A549 (cell line): ENCODE measurements at regions not wholly inside any gene's neighbourhood (a gene's known extent, or its start where the extent isn't known, plus 50 kb on each side); places are given as distances from the start of the nearest gene placed in this dataset.

ENCODE experiments used
- ATAC-seq, 2 experiments: fragments of 200-7000 bp in 1 of 2; fragments of >200 bp in 1 of 2; cut with Nextera tagmentation in 1 of 2; cut with Tn5 transposase in 1 of 2; 3 replicates each; pipeline versions ENCODE4 v1.8.0 to v1.9.1; 2018 to 2020; ENCODE audit warnings: mild to moderate bottlenecking in 1 of 2, moderate library complexity in 1 of 2
- CTCF ChIA-PET: fragments of 300-600 bp; sonication (Branson Sonifier 250); formaldehyde crosslinking; extraction: SDS; loops from one replicate; lab custom pipeline; 2021; ENCODE audit warnings: antibody characterized with exemption, inconsistent platforms; lab: Yijun Ruan, JAX
- POLR2A ChIA-PET: fragments of 350-600 bp; formaldehyde crosslinking; extraction: SDS; loops from one replicate; lab custom pipeline; 2021; ENCODE audit warnings: antibody characterized with exemption, inconsistent platforms; lab: Yijun Ruan, JAX
- DNase-seq, 2 experiments: peaks; one replicate each; pipeline versions ENCODE4 v3.0.0 to v3.0.0-alpha.2; 2011 to 2016; ENCODE audit warnings: low read depth in 1 of 2, low spot score in 1 of 2
- FAIRE-seq: peaks from 2 replicates; lab custom pipeline; 2011; peaks lifted over from hg19 to GRCh38; lab: Jason Lieb, UNC
- H3K27ac ChIP-seq, 2 experiments: fragments of >200 bp; sonication (Bioruptor Twin); formaldehyde crosslinking; 3 replicates each; pipeline ENCODE4 v1.5.1; 2016 to 2017
- H3K4me1 ChIP-seq: fragments of >200 bp; sonication (Bioruptor Twin); formaldehyde crosslinking; 3 replicates; pipeline ENCODE4 v1.6.1; 2016
- H3K4me2 ChIP-seq: fragments of >200 bp; sonication (Bioruptor Twin); formaldehyde crosslinking; 3 replicates; pipeline ENCODE4 v1.6.1; 2016
- H3K4me3 ChIP-seq: fragments of >200 bp; sonication (Bioruptor Twin); formaldehyde crosslinking; 3 replicates; pipeline ENCODE4 v1.5.1; 2016
- H3K9me3 ChIP-seq: fragments of >200 bp; sonication (Bioruptor Twin); formaldehyde crosslinking; 3 replicates; pipeline ENCODE4 v1.6.1; 2016
- ATOH8 ChIP-seq: fragments of 250-450 bp; sonication (Bioruptor Pico); IDR thresholded peaks from 2 replicates; pipeline ENCODE4 v1.5.0; 2020; ENCODE audit warnings: low read depth, mild to moderate bottlenecking, moderate library complexity
- CBX2 ChIP-seq: fragments of 200-600 bp; sonication (generic); IDR thresholded peaks from 2 replicates; pipeline ENCODE4 v1.6.1; 2016; ENCODE audit warnings: low read depth, mild to moderate bottlenecking, borderline replicate concordance
- CBX8 ChIP-seq: fragments of 200-600 bp; sonication (generic); IDR thresholded peaks from 2 replicates; pipeline ENCODE4 v1.6.1; 2016
- CEBPB ChIP-seq, 2 experiments: fragments of >200 bp in 1 of 2; sonication (Bioruptor Twin) in 1 of 2; formaldehyde crosslinking in 1 of 2; IDR thresholded peaks; 2 replicates each; pipeline ENCODE4 v1.6.1; 2012 to 2016
- CHD2 ChIP-seq: fragments of 150-350 bp; IDR thresholded peaks from 2 replicates; pipeline ENCODE4 v1.6.1; 2014; ENCODE audit warnings: low read length; ENCODE audit not compliant: partially characterized antibody
- CTCF ChIP-seq: fragments of >200 bp; sonication (Bioruptor Twin); formaldehyde crosslinking; IDR thresholded peaks from 3 replicates; pipeline ENCODE4 v1.5.1; 2016
- EHF ChIP-seq: fragments of 250-450 bp; sonication (Bioruptor Pico); IDR thresholded peaks from 2 replicates; pipeline ENCODE4 v1.5.0; 2020; ENCODE audit warnings: mild to moderate bottlenecking
- HOXB5 ChIP-seq: fragments of 250-450 bp; sonication (Bioruptor Pico); IDR thresholded peaks from 2 replicates; pipeline ENCODE4 v1.5.0; 2020; ENCODE audit warnings: mild to moderate bottlenecking, moderate library complexity
- JUN ChIP-seq, 2 experiments: fragments of >200 bp; sonication (Bioruptor Twin); formaldehyde crosslinking; IDR thresholded peaks; 2 replicates in 1 of 2; 3 replicates in 1 of 2; pipeline ENCODE4 v1.6.1; 2016 to 2017
- JUNB ChIP-seq: fragments of >200 bp; sonication (Bioruptor Twin); formaldehyde crosslinking; IDR thresholded peaks from 2 replicates; pipeline ENCODE4 v1.6.1; 2016
- KDM5A ChIP-seq: fragments of 200-600 bp; sonication (generic); IDR thresholded peaks from 2 replicates; pipeline ENCODE4 v1.6.1; 2016; ENCODE audit warnings: antibody characterized with exemption, mild to moderate bottlenecking
- MYC ChIP-seq: IDR thresholded peaks from 2 replicates; pipeline ENCODE4 v1.6.1; 2012; ENCODE audit warnings: mild to moderate bottlenecking, inconsistent platforms, low read length, improper control_type of control experiment, borderline replicate concordance
- NPAS2 ChIP-seq: fragments of 250-450 bp; sonication (Bioruptor Pico); IDR thresholded peaks from 2 replicates; pipeline ENCODE4 v1.8.0; 2022; ENCODE audit warnings: mild to moderate bottlenecking, moderate library complexity, borderline replicate concordance
- NR3C1 ChIP-seq: fragments of >200 bp; sonication (Bioruptor Twin); formaldehyde crosslinking; IDR thresholded peaks from 3 replicates; pipeline ENCODE4 v1.6.1; 2017
- PHF8 ChIP-seq: fragments of 200-600 bp; sonication (generic); IDR thresholded peaks from 2 replicates; pipeline ENCODE4 v1.6.1; 2016; ENCODE audit warnings: low read depth, mild to moderate bottlenecking, antibody characterized with exemption, moderate library complexity, borderline replicate concordance
- RAD21 ChIP-seq, 2 experiments: fragments of >200 bp in 1 of 2; sonication (Bioruptor Twin) in 1 of 2; formaldehyde crosslinking in 1 of 2; IDR thresholded peaks in 1 of 2; conservative IDR thresholded peaks in 1 of 2; 2 replicates in 1 of 2; 3 replicates in 1 of 2; pipeline ENCODE4 v1.6.1; 2012 to 2018; ENCODE audit warnings: inconsistent platforms in 1 of 2
- RCOR1 ChIP-seq: fragments of 150-350 bp; IDR thresholded peaks from 2 replicates; pipeline ENCODE4 v1.6.1; 2014; ENCODE audit warnings: antibody characterized with exemption, low read length, low read depth
- SMC3 ChIP-seq: fragments of >200 bp; sonication (Bioruptor Twin); formaldehyde crosslinking; IDR thresholded peaks from 3 replicates; pipeline ENCODE4 v1.6.1; 2018; ENCODE audit warnings: inconsistent platforms
- TFCP2L1 ChIP-seq: fragments of 250-450 bp; sonication (Bioruptor Pico); IDR thresholded peaks from 2 replicates; pipeline ENCODE4 v1.5.0; 2021; ENCODE audit warnings: mild to moderate bottlenecking
- ZFP36 ChIP-seq: fragments of 450-650 bp; IDR thresholded peaks from 2 replicates; pipeline ENCODE4 v1.6.1; 2014; ENCODE audit warnings: borderline replicate concordance; ENCODE audit not compliant: partially characterized antibody
- ZNF302 ChIP-seq: fragments of 250-450 bp; sonication (Bioruptor Pico); IDR thresholded peaks from 2 replicates; pipeline ENCODE4 v1.9.0; 2021; ENCODE audit warnings: inconsistent platforms, mild to moderate bottlenecking, moderate library complexity
- ZSCAN20 ChIP-seq: fragments of 250-450 bp; sonication (Bioruptor Pico); IDR thresholded peaks from 2 replicates; pipeline ENCODE4 v1.8.0; 2022; ENCODE audit warnings: mild to moderate bottlenecking, moderate library complexity
- WGBS: methylation state at CpG from one replicate; pipeline ENCODE4 v1.1.6; 2017; ENCODE audit errors: missing lambda C conversion rate; 5-methylcytosine and 5-hydroxymethylcytosine counted together
- TF ChIP-seq, protein P1 (sequence below): fragments of >200 bp; sonication (Bioruptor Twin); formaldehyde crosslinking; IDR thresholded peaks from 2 replicates; pipeline ENCODE4 v1.6.1; 2016
- TF ChIP-seq, protein P2 (sequence below): fragments of 200-600 bp; sonication (generic); IDR thresholded peaks from 2 replicates; pipeline ENCODE4 v1.6.1; 2016; ENCODE audit warnings: antibody characterized with exemption, mild to moderate bottlenecking, moderate library complexity

DNA sequence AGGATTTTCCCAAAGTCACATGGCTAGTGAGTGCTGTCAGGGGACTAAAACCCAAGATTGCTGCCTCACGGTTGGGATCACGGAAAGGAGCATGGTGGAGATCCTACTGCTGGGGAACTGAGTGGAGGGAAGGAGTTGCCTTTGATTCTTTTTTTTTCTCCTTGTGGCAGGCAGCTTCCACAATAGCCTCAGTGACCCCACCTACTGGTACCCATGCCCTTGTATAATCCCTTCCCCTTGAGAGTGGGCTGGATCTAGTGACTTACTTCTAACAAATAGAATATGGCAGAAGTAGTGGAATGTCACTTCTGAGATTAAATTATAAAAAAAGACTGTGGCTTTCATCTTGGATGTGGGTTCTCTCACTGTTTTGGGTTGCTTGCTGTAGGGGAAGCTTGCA is 135.7 kb downstream of the DICER1 start:
- DNase-seq (no peak), ATAC-seq (no peak), FAIRE-seq (no peak)
- Histone ChIP-seq H3K4me1 (no peaks in the 10 kb centered on the region), H3K4me3 (no peak overlapping the region), H3K27ac (no peak overlapping the region), H3K4me2 (no peak overlapping the region), H3K9me3 (no peaks in the 10 kb centered on the region)
- 80% methylated on average over 2 of the region's 2 CpGs for WGBS
- TF ChIP-seq SMC3 (no peak), KDM5A (no peak), ATOH8 (no peak), JUNB (no peak), RAD21 (conservative IDR thresholded peaks at IDR 0.05 in 1 of 2, IDR thresholded peaks at IDR 0.05 in 1 of 2) (no peak), ZFP36 (no peak), CBX2 (no peak)
- TF ChIP-seq, protein P1, sequence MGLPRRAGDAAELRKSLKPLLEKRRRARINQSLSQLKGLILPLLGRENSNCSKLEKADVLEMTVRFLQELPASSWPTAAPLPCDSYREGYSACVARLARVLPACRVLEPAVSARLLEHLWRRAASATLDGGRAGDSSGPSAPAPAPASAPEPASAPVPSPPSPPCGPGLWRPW, result no peak
- ChIA-PET CTCF (no interaction called here), POLR2A (no interaction called here)

DNA sequence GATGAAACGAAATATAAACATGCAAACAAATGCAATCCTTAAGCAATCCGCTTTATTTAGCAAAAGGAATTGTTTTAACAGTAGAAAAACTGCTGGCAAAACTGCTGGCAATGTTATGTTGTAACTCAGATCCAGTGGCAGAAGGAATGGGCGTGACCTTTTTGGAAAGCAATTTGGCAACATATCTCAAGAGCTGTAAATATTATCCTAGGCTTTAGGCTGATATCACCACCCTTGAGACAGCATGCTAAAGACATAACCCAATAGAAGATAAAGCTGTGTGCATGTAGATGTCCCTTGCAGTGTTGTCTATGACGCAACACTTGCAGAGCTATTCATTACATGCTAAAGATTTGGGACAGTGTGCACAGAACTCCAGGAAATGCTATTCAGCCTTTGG is 138.5 kb downstream of the DICER1 start:
- ChIA-PET POLR2A (no interaction called here), CTCF (interaction anchor here (0.7 to 1.1 kb wide), 2 partner anchors 11 to 270 kb away, joined by 3 to 4 read pairs; no protein-coding TSS in a partner anchor)
- no peak for ATAC-seq
- no peak overlapping the region for H3K4me2 ChIP-seq
- no peak overlapping the region for H3K4me3 ChIP-seq
- H3K27ac ChIP-seq, result no peak overlapping the region
- TF ChIP-seq CEBPB (IDR thresholded peaks at IDR 0.05) (peak; percentile 34 to 47; a peak in 3 of 4 replicates), RCOR1 (no peak)
- no peak for FAIRE-seq
- DNase-seq, result no peak
- 30% methylated on average over 4 of the region's 4 CpGs for WGBS
- no peaks in the 10 kb centered on the region for H3K9me3 ChIP-seq
- no peaks in the 10 kb centered on the region for H3K4me1 ChIP-seq

DNA sequence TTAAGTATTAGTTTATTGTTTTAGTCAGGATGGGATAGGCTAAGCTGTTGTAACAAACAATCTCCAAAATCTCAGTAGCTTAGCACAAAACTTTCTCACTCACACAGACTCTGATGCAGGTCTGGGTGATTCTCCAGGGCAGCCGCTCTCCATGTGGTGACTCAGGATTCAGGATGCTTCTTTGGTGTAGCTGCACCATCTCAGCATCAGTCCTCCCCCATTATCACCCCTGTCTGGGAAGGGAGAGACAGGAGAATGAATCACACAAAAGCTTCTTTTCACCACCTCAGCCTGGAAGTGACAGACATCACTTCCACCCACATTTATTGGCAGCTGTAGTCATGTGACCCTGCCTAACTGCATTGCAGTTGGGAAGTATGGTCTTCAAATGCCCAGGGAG is 142.3 kb downstream of the DICER1 start:
- FAIRE-seq, result no peak
- CTCF ChIA-PET, result no interaction called here

More for the DNA sequence above, 142.3 kb downstream of the DICER1 start:
- Histone ChIP-seq H3K4me2 (no peak overlapping the region), H3K4me3 (no peak overlapping the region), H3K27ac (no peak overlapping the region), H3K4me1 (no peaks in the 10 kb centered on the region), H3K9me3 (no peaks in the 10 kb centered on the region)
- POLR2A ChIA-PET, result interaction anchor here (0.6 kb wide), 1 partner anchor 186 kb away, joined by 3 read pairs; no protein-coding TSS in a partner anchor
- TF ChIP-seq CBX2, result no peak
- TF ChIP-seq ZNF302 (CRISPR knock-in tag), result no peak
- TF ChIP-seq NPAS2, result no peak
- no peak for TF ChIP-seq TFCP2L1 (CRISPR knock-in tag)
- TF ChIP-seq ZSCAN20 (CRISPR knock-in tag), result no peak
- no peak for TF ChIP-seq MYC
- TF ChIP-seq CTCF, result no peak
- no peak for TF ChIP-seq NR3C1
- TF ChIP-seq, protein P2, sequence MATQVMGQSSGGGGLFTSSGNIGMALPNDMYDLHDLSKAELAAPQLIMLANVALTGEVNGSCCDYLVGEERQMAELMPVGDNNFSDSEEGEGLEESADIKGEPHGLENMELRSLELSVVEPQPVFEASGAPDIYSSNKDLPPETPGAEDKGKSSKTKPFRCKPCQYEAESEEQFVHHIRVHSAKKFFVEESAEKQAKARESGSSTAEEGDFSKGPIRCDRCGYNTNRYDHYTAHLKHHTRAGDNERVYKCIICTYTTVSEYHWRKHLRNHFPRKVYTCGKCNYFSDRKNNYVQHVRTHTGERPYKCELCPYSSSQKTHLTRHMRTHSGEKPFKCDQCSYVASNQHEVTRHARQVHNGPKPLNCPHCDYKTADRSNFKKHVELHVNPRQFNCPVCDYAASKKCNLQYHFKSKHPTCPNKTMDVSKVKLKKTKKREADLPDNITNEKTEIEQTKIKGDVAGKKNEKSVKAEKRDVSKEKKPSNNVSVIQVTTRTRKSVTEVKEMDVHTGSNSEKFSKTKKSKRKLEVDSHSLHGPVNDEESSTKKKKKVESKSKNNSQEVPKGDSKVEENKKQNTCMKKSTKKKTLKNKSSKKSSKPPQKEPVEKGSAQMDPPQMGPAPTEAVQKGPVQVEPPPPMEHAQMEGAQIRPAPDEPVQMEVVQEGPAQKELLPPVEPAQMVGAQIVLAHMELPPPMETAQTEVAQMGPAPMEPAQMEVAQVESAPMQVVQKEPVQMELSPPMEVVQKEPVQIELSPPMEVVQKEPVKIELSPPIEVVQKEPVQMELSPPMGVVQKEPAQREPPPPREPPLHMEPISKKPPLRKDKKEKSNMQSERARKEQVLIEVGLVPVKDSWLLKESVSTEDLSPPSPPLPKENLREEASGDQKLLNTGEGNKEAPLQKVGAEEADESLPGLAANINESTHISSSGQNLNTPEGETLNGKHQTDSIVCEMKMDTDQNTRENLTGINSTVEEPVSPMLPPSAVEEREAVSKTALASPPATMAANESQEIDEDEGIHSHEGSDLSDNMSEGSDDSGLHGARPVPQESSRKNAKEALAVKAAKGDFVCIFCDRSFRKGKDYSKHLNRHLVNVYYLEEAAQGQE, result no peak
- no peak for TF ChIP-seq PHF8
- TF ChIP-seq JUN (IDR thresholded peaks at IDR 0.05), result no peak
- TF ChIP-seq, protein P1, result no peak
- TF ChIP-seq CEBPB (IDR thresholded peaks at IDR 0.05), result no peak
- no peak for TF ChIP-seq CBX8
- TF ChIP-seq EHF (CRISPR knock-in tag), result no peak
- TF ChIP-seq HOXB5, result no peak
- no peak for TF ChIP-seq RCOR1
- TF ChIP-seq CHD2, result no peak
- DNase-seq (no peak), ATAC-seq (no peak)
- WGBS, result 92% methylated on average over 1 of the region's 1 CpG
